ENCODE measurements at regions not wholly inside any gene's neighbourhood (a gene's known extent, or its start where the extent isn't known, plus 50 kb on each side); places are given as distances from the start of the nearest gene placed in this dataset.
A peak's percentile ranks its signal among the peaks of the same experiment; 100 is the strongest.

GRCh38 chr2:891734-892133 lies 58.9 kb upstream of the SNTG2 start:
- Histone ChIP-seq H3K9me3 (peaks cover 3% of the 10 kb centered on the region), H3K27ac (no peak overlapping the region), H3K4me3 (no peak overlapping the region), H3K36me3 (no peaks in the 10 kb centered on the region), H3K27me3 (no peaks in the 10 kb centered on the region), H3K4me1 (no peaks in the 10 kb centered on the region)
- TF ChIP-seq POLR2AphosphoS5 (IDR thresholded peaks at IDR 0.05; ENCODE audit: insufficient read depth in 1 of 2, low read depth in 1 of 2) (no peak), POLR2A (IDR thresholded peaks at IDR 0.05) (no peak), CTCF (IDR thresholded peaks at IDR 0.05) (no peak)
- no peak for DNase-seq (ENCODE audit: extremely low spot score in 2 of 2)
- intact Hi-C loops (cut with DNase I): no loop called here

GRCh38 chr2:890791-891190 lies 59.9 kb upstream of the SNTG2 start:
- TF ChIP-seq CTCF (IDR thresholded peaks at IDR 0.05) (no peak), POLR2AphosphoS5 (IDR thresholded peaks at IDR 0.05; ENCODE audit: insufficient read depth in 1 of 2, low read depth in 1 of 2) (no peak), POLR2A (IDR thresholded peaks at IDR 0.05) (no peak)
- Histone ChIP-seq H3K4me3 (no peak overlapping the region), H3K27me3 (no peaks in the 10 kb centered on the region), H3K9me3 (no peaks in the 10 kb centered on the region), H3K36me3 (no peaks in the 10 kb centered on the region), H3K4me1 (no peaks in the 10 kb centered on the region), H3K27ac (no peak overlapping the region)
- intact Hi-C loops (cut with DNase I): no loop called here
- DNase-seq (ENCODE audit: extremely low spot score in 2 of 2): peak; percentile 64 to 67

- no peak overlapping the region for H3K27ac ChIP-seq
- no peaks in the 10 kb centered on the region for H3K36me3 ChIP-seq
- intact Hi-C loops (cut with DNase I): no loop called here
- H3K4me1 ChIP-seq: no peaks in the 10 kb centered on the region
- no peak overlapping the region for H3K4me3 ChIP-seq
- no peaks in the 10 kb centered on the region for H3K9me3 ChIP-seq
- no peak for TF ChIP-seq CTCF (IDR thresholded peaks at IDR 0.05)
- no peak for TF ChIP-seq POLR2AphosphoS5 (IDR thresholded peaks at IDR 0.05; ENCODE audit: insufficient read depth in 1 of 2, low read depth in 1 of 2)
- no peak for TF ChIP-seq POLR2A (IDR thresholded peaks at IDR 0.05)
- H3K27me3 ChIP-seq: no peaks in the 10 kb centered on the region
- peak; percentile 58 to 85 for DNase-seq (ENCODE audit: extremely low spot score in 2 of 2)
These were observed 60.4 kb upstream of the SNTG2 start for GRCh38 chr2:890214-890613.

GRCh38 chr2:888906-889566 lies 61.6 kb upstream of the SNTG2 start:
- intact Hi-C loops (cut with DNase I): no loop called here
- Histone ChIP-seq H3K4me3 (no peak overlapping the region), H3K4me1 (peaks cover 5% of the 10 kb centered on the region), H3K9me3 (no peaks in the 10 kb centered on the region), H3K27ac (no peak overlapping the region), H3K36me3 (no peaks in the 10 kb centered on the region), H3K27me3 (no peaks in the 10 kb centered on the region)
- TF ChIP-seq POLR2AphosphoS5 (IDR thresholded peaks at IDR 0.05; ENCODE audit: insufficient read depth in 1 of 2, low read depth in 1 of 2): no peak
- TF ChIP-seq POLR2A (IDR thresholded peaks at IDR 0.05): no peak
- TF ChIP-seq CTCF (IDR thresholded peaks at IDR 0.05): no peak
- DNase-seq (ENCODE audit: extremely low spot score in 2 of 2): peak in 1 of 2 donors; percentile 78

- H3K9me3 ChIP-seq: no peaks in the 10 kb centered on the region
- peaks cover 11% of the 10 kb centered on the region for H3K4me1 ChIP-seq
These were observed 62.3 kb upstream of the SNTG2 start for GRCh38 chr2:888211-888801.

More at GRCh38 chr2:888211-888801, 62.3 kb upstream of the SNTG2 start:
- intact Hi-C loops (cut with DNase I): no loop called here
- Histone ChIP-seq H3K27ac (no peak overlapping the region), H3K27me3 (no peaks in the 10 kb centered on the region), H3K36me3 (no peaks in the 10 kb centered on the region), H3K4me3 (no peak overlapping the region)
- DNase-seq (ENCODE audit: extremely low spot score in 2 of 2): peak; percentile 75 to 87
- no peak for TF ChIP-seq POLR2AphosphoS5 (IDR thresholded peaks at IDR 0.05; ENCODE audit: insufficient read depth in 1 of 2, low read depth in 1 of 2)
- TF ChIP-seq CTCF (IDR thresholded peaks at IDR 0.05): no peak
- no peak for TF ChIP-seq POLR2A (IDR thresholded peaks at IDR 0.05)
